Fibroblast of skin of left quadriceps (primary cell): ENCODE measurements at regions not wholly inside any gene's neighbourhood (a gene's known extent, or its start where the extent isn't known, plus 50 kb on each side); places are given as distances from the start of the nearest gene placed in this dataset.

Experiments
- DNase-seq, 2 experiments: peaks; one replicate each; pipeline ENCODE4 v3.0.0-alpha.2; 2013; ENCODE audit warnings: low read depth in 2 of 2

DNA sequence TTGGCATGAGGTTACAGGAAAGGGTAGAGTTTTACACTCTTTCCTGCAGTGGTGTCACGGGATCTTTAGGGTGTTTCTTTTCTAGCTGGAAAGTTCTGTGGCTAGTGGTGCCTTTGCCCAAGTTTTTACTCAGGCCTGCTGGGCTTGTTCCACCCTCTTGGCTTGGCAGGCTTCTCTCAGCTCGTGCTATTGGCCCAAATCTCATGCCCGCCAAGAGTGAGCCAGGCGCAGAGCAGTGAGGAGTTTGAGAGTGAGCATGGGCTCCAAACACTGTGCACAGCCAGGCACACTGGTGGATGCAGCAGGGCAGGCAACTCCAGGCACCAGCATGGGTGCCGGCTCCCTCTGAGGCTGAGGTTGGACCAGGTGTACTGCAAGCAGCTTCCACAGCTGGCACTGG lies 206.5 kb downstream of the SAMD5 start:
- no peak for DNase-seq

GRCh38 chr6:147716434-147716833 lies 207.9 kb downstream of the SAMD5 start:
- DNase-seq = no peak

- no peak for DNase-seq
Observed at GRCh38 chr6:147717991-147718390, 209.5 kb downstream of the SAMD5 start.

DNA sequence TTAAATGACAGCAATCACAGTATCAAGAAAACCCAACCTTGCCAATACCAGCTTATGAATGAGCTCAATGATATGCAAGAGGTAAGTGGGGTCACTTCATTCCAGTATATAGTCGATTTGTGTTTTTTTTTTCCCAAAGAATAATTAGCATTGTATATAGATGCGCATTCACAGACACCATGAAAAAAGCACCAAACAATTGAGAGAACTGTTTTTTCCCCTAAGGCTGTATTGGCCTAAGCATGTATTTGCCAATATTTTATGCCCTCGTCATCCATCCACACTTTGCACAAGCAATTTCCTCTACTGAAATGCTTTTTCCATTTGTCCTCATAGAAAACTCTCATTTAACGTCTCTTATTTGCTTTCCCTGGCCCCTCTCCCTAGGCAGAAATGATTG lies 213.7 kb downstream of the SAMD5 start:
- DNase-seq = no peak

DNA sequence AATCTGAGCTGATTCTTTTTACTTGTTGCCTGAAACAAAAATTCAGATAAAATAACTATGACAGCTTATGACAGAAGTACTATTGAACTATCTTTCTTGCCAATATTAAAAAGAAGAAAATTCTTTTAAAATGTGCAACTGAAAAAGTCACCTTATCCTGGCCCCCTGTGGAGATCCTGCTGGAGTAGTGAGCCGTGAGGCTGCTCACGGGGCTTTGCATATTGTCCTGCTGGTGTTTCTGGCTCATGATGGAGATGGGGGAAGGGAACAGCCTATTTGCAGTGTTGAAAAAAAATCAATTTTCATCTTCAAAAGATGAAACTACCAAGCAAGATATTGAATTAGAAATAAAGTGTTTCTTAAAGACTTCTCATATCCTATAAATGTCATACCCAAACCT lies 216.0 kb downstream of the SAMD5 start:
- DNase-seq = no peak

- DNase-seq = no peak
Observed at GRCh38 chr6:147726342-147726741, 217.9 kb downstream of the SAMD5 start.

- no peak for DNase-seq
Observed at GRCh38 chr6:147728903-147729302, 220.4 kb downstream of the SAMD5 start.

DNA sequence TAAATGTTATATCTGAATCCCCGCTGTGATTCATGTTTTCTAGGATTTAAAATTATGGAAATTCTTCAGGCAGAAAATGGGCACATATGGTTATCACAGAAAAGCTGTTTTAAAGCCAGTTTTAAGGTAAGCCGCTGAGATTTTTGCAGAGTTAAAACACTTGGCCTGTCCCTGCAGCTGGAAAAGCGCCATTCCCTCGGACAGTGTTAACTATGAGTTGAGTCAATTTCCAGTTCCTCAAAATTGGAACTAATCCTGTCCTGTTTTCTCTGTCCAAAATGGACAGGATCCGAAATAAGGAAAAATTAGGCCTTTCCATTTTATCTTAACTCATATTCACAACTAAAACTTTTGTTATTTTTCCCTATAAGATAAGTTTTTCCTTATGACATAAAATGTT lies 225.2 kb downstream of the SAMD5 start:
- no peak for DNase-seq

- DNase-seq = no peak
Observed at GRCh38 chr6:147734151-147734550, 225.7 kb downstream of the SAMD5 start.

DNA sequence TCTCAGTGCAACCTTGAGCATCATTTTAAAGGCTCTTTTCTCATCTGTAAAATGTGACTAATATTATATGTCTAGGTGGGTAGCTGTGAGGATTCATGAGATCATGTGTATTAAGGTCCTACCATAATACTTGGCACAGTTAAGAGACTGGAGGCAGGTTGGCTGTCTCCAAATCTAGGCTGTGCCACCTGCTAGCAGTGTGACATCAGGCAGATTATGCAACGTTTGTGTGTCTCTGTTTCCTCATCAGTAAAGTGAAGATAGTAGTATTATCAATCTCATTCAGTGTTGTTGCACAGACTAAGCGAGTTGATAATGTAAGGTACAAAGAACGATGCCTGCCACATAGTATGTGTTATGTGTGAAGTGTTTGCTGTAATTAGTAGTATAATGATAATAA lies 227.4 kb downstream of the SAMD5 start:
- no peak for DNase-seq

GRCh38 chr6:147737115-147737514 lies 228.6 kb downstream of the SAMD5 start:
- no peak for DNase-seq

DNA sequence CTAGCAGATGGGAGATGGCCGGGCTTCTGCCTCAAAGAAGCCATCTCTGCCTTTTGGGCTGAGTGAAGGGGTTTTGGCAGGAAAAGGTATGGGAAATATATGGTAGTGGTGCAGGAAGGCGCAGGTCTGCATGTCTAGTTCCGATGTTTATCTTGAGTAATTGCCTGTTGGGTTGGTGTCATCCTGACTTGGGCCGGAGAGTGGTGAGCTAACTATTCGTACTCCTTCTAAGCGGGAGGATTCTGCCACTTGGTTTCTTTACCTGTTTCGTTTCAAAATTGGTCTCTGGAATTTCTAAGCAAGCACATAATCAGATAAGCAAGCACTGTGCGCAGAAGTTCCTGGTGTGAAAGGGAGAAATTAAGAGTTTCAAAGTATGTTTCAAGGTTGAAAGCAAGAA lies 229.6 kb downstream of the SAMD5 start:
- no peak for DNase-seq

DNA sequence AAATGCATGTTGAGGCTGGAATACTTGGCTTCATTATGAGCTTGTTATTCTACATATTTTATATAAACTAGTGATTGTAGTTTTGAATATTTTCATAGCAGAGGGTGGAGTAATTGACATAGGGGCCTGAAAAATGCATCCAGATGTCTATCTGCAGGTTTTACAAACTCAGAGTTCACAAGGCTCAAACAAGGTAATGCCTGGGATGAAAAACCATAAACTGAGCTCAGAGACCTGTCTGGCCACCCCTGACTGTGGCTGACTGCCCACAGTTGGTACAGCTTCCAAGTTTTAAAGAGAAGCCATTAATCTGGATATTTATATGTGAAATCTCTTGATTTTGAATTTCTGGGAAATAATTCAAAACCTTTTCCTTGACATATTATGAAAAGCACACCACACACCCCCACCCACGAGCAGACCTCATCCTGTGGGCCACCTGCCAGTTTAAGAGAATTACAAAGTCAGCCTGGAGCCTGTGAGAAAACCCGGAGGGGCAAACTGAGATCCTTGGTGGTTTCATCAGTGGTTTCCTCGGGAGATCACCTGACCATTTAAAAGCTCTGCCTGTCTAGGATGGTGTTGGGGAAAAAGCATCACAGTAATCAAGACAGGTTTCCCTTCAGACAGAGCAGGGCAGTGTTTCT lies 230.1 kb downstream of the SAMD5 start:
- DNase-seq = no peak

DNA sequence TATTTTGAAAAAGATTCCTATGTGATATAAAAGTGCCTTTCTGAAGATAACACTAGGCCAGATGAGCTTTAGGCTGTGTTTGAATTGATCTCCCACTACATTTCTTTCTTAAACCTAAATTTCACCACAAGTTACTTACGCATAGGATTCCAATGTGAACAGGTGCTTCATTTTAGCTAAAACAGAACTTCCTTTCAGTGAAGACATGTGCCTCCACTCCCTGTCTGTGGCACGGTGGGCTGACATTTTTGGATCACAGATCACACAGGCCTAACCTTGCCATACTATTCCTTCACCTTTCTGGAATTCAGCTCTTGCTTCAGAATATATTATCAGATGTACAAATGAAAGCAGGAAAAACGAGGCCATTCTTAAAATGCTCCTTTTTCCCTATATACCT lies 231.8 kb downstream of the SAMD5 start:
- no peak for DNase-seq

DNA sequence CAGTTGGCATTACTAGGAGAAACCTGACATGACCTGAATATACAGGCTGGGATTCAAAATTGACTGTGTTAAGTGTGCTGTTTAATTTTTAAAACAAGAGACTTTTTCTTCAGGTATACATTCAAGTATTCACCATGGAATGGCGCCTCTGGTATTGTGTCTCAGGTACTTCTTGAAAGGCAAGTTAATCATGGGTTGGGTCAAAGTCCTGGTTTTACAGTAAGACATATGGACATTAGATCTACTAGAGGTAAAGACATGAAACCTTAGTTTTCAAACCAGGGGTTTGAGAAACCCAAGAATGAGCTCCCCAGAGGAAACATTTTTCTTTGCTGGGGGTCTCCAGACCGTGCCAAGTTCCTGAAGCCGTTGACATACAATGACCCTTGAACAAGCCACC lies 232.4 kb downstream of the SAMD5 start:
- no peak for DNase-seq

DNA sequence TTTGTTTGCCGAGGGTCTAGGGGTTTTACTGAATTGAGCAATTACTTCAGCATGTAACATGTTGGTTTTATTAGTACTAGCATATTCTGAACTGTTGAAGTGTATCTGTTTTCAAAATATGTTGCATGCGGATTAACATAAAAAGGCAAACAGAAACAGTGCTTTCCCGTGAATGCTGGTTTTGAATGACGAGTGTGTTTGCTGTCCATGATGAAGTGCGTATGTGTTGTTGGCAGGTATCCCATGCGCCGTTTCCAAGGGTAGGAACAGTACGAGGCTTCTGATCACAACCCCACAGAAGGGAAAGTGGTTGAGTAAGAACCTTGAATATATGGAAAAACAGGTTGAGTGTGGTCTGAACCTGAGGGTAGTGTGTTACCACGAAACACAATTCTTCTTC lies 232.9 kb downstream of the SAMD5 start:
- peak in 1 of 2 experiments; percentile 16 for DNase-seq

DNA sequence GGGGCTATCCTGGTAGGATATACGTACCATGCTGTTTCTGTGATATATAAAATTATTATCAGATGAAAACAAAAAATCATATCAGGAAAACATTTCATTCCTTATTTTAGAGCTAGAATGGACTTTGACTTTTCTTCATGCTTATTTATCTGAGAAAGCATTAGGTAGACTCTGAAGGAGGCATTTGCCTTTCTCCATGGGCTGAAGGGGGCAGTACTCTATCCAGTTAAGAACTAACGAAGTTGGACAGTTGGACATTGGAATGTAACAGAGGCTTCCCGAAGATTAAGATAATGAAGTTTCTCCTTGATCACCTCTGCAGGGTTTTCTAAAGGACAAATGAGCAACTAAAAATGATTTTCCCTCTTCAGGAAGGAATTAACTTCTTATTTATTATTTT lies 233.9 kb downstream of the SAMD5 start:
- DNase-seq = no peak

- DNase-seq = no peak
Observed at GRCh38 chr6:147744012-147744411, 235.5 kb downstream of the SAMD5 start.

DNA sequence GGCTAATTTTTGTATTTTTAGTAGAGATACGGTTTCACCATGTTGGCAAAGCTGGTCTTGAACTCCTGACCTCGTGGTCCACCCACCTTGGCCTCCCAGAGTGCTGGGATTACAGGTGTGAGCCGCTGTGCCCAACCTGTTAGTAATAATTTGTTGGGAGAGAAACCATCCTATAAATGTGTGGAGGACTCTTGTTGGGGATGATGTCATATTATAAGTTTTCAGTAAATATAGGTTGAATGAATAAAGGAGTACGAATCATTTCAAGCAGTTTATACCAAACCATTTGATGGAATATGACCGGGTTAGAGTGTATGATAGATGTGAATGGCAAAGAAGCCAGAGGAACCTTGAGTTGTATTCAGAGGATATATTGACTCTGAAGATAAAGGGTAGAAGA lies 240.8 kb downstream of the SAMD5 start:
- no peak for DNase-seq

- DNase-seq = no peak
Observed at GRCh38 chr6:147750413-147750812, 241.9 kb downstream of the SAMD5 start.

- no peak for DNase-seq
Observed at GRCh38 chr6:147751232-147751631, 242.7 kb downstream of the SAMD5 start.

GRCh38 chr6:147752689-147753403 lies 244.4 kb downstream of the SAMD5 start:
- DNase-seq = no peak

DNA sequence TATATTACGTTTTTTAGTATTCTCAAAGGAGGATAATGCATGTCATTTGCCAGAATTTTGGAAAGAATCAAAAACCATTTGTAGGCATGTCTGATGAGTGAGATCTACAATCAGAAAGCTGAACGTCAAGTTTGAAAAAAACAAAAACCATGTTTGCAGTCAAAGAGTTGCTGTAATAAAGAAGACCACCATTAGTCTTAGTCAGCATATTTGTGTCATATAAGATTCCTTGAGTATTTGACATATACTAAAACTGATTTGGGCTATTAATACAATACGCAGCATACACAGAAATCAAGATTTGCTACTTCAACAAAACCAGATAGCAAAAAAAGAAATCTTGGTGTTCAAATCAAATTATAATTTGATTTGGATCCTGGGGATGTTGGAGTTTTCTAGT lies 247.5 kb downstream of the SAMD5 start:
- no peak for DNase-seq

DNA sequence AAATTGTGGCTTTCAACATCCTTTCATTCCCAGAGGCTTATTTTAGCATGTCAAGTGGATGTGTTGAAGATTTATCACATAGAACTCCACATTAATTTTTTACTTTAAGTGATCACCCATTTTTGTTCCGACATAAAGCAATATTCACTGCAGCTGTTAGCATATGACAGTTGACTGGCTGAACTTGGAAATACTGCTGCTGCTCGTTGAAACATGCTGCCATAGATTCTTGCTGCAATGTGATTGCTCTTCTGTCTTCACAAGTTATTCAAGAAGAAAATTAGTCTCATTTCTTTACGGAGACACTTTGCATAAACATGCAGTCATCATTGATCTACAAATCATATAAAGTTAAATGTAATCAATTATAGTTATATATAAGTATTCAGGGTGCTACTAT lies 248.4 kb downstream of the SAMD5 start:
- DNase-seq = no peak
